ENCODE measurements at regions not wholly inside any gene's neighbourhood (a gene's known extent, or its start where the extent isn't known, plus 50 kb on each side); places are given as distances from the start of the nearest gene placed in this dataset.

- DNase-seq (ENCODE audit: insufficient read length, low spot score): no peak
- no peak for FAIRE-seq
These were observed 84.9 kb downstream of the METTL4 start for GRCh38 chr18:2486426-2486825.
